HG02623 (cell line): ENCODE measurements at regions not wholly inside any gene's neighbourhood (a gene's known extent, or its start where the extent isn't known, plus 50 kb on each side); places are given as distances from the start of the nearest gene placed in this dataset.

Experiments
- ATAC-seq: cut with Tn5 transposase; IDR thresholded peaks from one replicate; pipeline ENCODE4 v1.9.1; 2021; ENCODE audit warnings: moderate library complexity; ENCODE audit not compliant: unreplicated experiment

DNA sequence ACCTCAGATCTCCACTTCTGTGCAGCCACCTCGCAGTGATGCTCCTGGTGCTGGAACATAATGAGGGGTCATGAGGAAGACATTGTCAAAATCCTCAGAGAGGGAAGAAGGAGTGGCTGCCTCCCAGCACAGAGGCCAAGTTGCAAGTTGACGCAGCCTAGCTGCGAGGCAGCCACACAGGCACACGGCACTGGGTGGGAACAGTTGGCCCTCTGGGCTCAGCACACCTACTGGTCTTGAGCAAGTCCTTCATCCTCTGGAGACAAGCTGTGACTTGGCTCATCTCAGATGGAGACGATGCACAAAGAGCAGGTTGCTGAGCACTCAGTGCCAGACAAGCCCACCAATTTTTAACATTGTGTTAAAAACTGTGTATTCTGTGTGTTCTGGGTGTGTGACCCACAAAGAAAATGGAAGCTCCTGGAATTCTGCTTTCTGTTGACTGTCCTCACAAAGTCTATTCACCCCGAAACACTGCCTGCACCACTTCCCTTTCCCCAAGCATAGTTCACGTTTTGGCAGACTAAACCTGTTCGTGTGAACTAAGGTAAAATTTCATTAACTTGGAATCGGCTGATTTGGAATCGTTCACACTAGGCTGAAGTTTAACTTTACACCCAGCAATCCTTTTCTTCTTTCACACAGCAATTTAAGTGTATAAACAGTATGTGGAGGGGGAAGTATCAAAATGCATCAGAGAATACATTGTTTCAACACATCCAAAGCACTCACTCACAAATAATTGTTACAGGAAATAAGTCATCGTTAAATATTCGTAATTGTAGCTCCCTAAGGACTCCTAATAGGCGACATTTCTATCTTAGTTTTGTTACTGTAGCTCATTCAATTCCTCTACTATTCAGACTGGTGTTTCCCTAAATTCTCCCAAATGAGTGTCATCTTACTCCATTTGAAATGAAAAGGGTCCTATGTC, 266.6 kb upstream of the ID2 start:
- ATAC-seq: no peak

DNA sequence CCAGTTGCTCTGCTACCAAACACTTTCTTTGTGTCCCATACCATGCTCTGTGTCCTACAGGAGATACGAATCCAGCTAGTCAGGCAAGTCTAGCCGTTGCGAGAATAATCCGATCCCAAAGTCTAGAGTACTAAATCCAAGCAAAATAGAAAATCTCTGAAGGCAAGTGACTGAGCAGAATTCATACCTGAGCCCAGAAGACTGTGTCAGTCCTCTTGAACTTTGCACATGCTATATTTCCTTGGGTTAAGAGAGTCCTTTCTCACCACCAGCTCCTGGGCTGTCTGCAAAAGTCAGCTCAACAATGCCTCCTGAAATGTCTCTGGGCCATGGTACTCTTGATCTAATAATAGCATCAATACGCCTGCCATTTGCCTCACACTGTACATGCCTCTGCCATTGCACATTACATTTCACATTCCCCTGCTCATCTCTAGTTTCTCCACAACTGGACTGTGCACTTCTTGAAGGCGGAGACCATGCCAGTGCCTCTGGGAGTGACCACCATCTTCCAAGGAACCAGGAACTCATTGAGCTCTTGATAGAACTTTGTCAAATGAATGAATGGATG, 265.8 kb upstream of the ID2 start:
- ATAC-seq: no peak

- no peak for ATAC-seq
Measured at GRCh38 chr2:8416849-8417832, 264.7 kb upstream of the ID2 start.

GRCh38 chr2:8418721-8419120, 263.1 kb upstream of the ID2 start:
- ATAC-seq: no peak

GRCh38 chr2:8421658-8422449, 260.0 kb upstream of the ID2 start:
- ATAC-seq: peak; percentile 76

GRCh38 chr2:8422450-8422800, 259.4 kb upstream of the ID2 start:
- ATAC-seq: no peak

DNA sequence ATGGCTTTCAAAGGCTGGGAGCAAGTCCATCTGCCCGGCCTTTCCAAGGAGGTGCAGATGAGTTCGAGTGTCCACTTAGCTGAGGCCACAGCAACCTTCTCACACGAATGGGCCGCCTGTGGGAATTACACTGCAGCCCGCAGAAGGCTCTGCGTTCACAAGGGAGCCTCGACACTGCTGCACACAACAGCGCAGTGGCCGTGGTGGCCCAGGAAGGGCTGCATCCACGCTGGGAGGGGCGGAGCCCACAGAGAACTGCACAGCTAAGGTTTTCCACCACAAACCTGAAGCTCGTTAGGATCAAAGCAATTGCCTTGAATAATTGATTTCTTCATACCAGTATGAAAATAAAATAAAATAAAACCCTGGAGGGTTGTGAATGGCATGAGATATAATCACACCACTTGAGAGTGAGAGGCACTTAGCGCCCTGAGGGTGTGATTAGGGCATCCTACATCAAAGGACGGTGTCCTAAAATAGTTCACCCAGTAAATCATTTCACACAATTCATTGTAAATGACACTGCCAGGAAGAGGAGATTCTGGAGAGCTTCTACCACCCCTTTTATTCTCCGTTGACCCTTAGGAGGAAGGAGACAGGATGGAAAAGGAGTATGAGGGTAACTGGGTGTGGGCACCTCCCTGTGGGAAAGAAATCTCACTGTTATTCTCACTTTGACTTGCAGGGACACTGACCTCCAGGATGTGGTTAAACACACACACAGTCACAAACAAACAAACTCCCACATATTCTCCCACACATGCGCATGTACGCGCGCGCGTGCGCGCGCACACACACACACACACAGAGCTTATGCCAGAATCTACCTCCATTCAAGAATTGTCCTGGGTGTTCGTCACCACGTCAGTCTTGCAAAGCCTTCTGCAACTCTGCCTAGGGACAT, 256.6 kb upstream of the ID2 start:
- ATAC-seq: no peak

DNA sequence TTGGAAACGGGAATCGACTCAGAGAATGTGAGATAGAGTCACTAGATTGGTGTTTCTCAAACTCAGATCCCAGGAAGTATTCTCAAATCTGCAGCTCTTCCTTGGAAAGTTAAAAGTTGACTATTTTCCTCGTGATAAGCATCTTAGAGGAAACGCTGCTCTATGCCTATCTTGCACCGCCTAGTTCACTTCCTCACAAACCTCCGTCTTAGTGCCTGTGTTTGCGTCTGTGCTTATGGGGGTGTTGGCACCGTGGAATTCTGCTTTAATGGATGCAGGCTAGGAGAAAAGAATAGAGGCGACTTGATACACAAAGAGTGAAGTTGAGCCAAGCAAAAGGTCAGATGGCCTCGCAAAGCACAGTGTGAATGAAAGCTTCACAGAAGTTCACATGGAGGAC, 255.3 kb upstream of the ID2 start:
- ATAC-seq: no peak

DNA sequence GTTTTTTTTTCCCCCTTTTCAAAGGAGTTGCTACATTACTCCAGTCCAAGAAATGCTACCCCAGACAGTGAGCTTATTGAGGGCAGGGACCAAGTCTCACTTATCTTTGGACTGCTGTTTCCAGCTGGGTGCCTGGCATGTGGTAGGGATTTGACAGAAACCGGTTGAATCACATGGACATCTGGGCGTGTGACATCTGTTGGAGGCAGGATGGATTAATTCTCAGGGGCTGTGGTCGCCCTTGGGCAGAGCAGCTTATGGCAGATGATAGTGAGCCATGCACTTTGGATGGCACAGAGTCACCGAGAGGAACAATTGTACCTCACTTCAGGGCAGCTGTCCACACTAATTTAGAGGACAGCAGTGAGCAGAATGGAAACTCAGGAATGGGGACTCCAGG, 254.6 kb upstream of the ID2 start:
- ATAC-seq: no peak

GRCh38 chr2:8430628-8431027, 251.2 kb upstream of the ID2 start:
- ATAC-seq: no peak

DNA sequence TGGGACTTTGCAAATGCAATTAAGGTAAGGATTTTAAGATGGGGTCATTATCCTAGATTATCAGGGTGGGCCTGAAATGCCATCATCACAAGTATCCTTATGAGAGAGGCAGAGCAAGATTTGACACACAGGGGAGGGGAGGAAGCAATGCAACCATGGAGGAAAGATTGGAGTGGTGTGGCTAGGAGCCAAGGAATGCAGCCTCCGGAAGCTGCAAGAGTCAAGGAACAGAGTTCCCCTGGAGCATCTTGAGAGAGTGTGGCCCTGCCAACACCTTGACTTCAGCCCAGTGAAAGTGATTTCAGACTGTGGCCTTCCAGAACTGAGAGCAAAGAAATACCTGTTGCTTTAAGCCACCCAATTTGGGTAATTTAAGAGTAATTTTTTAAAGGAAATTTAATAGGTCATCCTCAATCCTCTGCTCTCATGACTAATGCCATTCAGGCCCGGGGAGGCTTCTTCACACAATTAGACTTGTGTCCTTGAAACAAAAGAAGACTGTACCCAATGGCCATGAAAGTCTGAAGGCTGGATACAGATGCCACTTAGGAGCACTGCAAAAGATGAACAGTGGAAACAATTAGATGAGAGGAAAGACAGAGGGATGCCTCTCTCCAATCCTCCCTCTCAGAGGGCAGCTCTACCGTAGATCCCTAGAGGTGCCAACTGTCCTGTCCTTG, 250.3 kb upstream of the ID2 start:
- no peak for ATAC-seq

DNA sequence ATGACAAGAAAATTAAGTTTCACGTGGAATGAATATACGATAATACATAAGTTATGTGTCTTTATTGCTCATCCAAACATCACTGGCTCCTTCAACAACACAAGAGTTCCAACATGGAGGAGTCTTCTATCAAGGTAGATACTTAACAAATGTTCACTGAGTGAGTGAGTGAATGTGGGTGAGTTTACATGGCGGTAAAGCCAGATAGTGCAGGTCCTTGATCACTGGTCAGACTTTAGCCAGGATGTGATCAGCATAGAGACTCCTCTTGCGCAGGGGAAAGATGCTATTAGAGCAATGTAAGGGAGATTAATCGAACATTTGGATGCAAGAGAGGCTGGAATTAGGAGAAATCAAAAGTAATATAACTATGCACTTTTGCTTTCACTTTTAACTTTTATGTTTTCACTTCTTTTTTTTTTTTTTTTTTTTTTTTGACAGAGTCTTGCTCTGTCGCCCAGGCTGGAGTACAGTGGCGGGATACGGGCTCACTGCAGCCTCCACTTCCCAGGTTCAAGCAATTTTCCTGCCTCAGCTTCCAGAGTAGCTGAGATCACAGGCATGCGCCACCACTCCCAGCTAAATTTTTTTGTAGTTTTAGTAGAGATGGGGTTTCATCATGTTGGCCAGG, 249.0 kb upstream of the ID2 start:
- no peak for ATAC-seq

- ATAC-seq: no peak
Measured at GRCh38 chr2:8433390-8433789, 248.5 kb upstream of the ID2 start.

DNA sequence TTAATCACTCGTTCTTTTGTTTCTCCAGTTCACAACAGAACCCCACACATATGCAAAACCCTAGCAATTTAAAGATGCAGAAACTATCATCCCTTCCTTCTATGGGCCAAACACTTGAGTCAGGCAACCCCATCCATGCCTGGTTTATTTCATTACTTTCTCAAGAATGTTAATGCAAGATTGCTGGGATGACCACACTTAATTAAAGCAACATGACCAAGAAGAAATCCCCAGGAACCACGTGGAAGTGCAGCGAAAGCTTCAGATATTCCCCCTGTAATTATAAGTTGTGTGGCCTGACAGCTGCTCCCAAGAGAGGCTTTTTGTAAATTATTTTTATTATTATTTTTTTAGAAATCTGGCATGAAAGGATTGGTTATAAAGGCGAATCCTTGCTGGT, 246.2 kb upstream of the ID2 start:
- ATAC-seq: no peak

DNA sequence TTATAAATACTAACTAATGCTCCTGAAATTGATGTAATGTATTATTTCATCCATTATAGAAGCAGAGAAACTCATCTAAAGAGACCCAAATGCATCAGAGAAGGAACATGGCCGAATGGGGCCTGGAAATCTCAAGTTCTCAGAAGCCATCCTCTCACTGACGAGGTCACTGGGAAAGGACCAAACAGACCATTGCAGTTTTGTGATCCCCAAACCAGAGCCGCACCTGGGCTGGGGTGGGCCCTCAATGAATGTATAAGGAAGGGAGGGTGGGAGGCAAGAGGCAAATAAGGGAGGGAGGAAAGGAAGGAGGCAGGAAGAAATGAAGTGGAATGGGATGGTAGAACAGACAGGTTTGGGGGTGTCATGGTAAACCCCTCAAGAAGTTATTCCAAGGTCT, 245.3 kb upstream of the ID2 start:
- no peak for ATAC-seq

GRCh38 chr2:8437228-8437948, 244.5 kb upstream of the ID2 start:
- no peak for ATAC-seq

GRCh38 chr2:8437949-8438400, 243.9 kb upstream of the ID2 start:
- ATAC-seq: no peak

DNA sequence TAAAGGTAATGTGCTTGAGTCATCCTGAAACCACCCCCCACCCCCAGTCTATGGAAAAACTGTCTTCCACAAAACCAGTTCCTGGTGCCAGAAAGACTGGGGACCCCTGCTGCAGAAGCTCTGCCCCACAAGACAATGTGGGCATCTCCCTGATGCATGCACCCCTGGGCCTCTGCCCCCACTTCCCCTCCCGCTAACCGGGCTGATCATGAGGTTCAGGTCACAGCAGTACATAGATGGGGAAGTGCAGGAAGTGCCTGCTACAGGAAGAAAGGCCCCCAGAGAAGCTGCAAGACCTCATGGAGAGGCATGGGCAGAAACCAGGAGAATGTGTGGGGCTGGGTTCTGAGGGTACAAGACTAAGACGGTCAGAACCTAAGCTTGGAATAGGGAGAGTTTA, 243.4 kb upstream of the ID2 start:
- ATAC-seq: no peak
